A673 (cell line): ENCODE measurements at regions not wholly inside any gene's neighbourhood (a gene's known extent, or its start where the extent isn't known, plus 50 kb on each side); places are given as distances from the start of the nearest gene placed in this dataset.

ENCODE experiments used
- BruUV-seq: library from RNA; stranded (reverse); fragments of 400-500 nt; replicated peaks from 2 replicates; lab custom pipeline; 2021; lab: Mats Ljungman, UMichigan
- CTCF ChIA-PET: fragments of 300-600 bp; sonication (Branson Sonifier 250); formaldehyde crosslinking; loops from one replicate; lab custom pipeline; 2022; ENCODE audit warnings: antibody characterized with exemption; lab: Charles Lee
- POLR2A ChIA-PET: fragments of 300-600 bp; sonication (Branson Sonifier 250); formaldehyde crosslinking; loops from one replicate; lab custom pipeline; 2022; ENCODE audit warnings: antibody characterized with exemption; ENCODE audit not compliant: low non-redundant PET; lab: Charles Lee
- DNase-seq: peaks from one replicate; pipeline ENCODE4 v3.0.0-alpha.2; 2015; ENCODE audit warnings: low spot score
- H3K27ac ChIP-seq: fragments of 200-600 bp; sonication (generic); 2 replicates; pipeline ENCODE4 v1.5.1; 2016; ENCODE audit warnings: mixed run types, low read depth, mild to moderate bottlenecking, mixed read lengths, antibody characterized with exemption, low read length; ENCODE audit not compliant: poor library complexity, severe bottlenecking
- H3K27me3 ChIP-seq: fragments of 200-600 bp; sonication (generic); replicated peaks from 2 replicates; pipeline ENCODE4 v1.6.1; 2017; ENCODE audit warnings: mixed run types, low read depth, mild to moderate bottlenecking, mixed read lengths, antibody characterized with exemption, low read length; ENCODE audit not compliant: insufficient read depth, poor library complexity
- H3K36me3 ChIP-seq: fragments of 200-600 bp; sonication (generic); 2 replicates; pipeline ENCODE4 v1.6.1; 2016; ENCODE audit warnings: mixed run types, mild to moderate bottlenecking, mixed read lengths, antibody characterized with exemption, low read length; ENCODE audit not compliant: insufficient read depth, poor library complexity, severe bottlenecking
- H3K4me1 ChIP-seq: fragments of 200-600 bp; sonication (generic); 2 replicates; pipeline ENCODE4 v1.6.1; 2017; ENCODE audit warnings: mixed run types, mild to moderate bottlenecking, mixed read lengths, antibody characterized with exemption, low read length; ENCODE audit not compliant: insufficient read depth, poor library complexity, severe bottlenecking
- H3K4me3 ChIP-seq: fragments of 200-600 bp; sonication (generic); 2 replicates; pipeline ENCODE4 v1.5.1; 2016; ENCODE audit warnings: low read depth, mixed run types, mild to moderate bottlenecking, mixed read lengths, low read length; ENCODE audit not compliant: poor library complexity, severe bottlenecking
- H3K9me3 ChIP-seq: fragments of 200-600 bp; sonication (generic); 2 replicates; pipeline ENCODE4 v1.6.1; 2016; ENCODE audit warnings: mixed run types, low read depth, mild to moderate bottlenecking, mixed read lengths, antibody characterized with exemption, low read length; ENCODE audit not compliant: poor library complexity, severe bottlenecking
- EZH2 ChIP-seq: fragments of 200-600 bp; sonication (generic); IDR thresholded peaks from 2 replicates; pipeline ENCODE4 v1.6.1; 2017; ENCODE audit warnings: borderline replicate concordance, low read depth, mild to moderate bottlenecking, mixed read lengths, antibody characterized with exemption, low read length; ENCODE audit not compliant: poor library complexity, severe bottlenecking
- intact Hi-C: fragments of 100-400 bp; cut with micrococcal nuclease; formaldehyde crosslinking; loops from one replicate; pipeline ENCODE4 v1.10.0; 2022; ENCODE audit not compliant: unreplicated experiment
- TF ChIP-seq, protein P1 (sequence below): fragments of 300-800, 200-600 bp; sonication (generic); conservative IDR thresholded peaks from 2 replicates; pipeline ENCODE4 v1.5.1; 2017; ENCODE audit warnings: low read depth, mild to moderate bottlenecking, antibody characterized with exemption, low read length, moderate library complexity, mixed read lengths

GRCh38 chr21:30979054-30979453 lies 59.2 kb downstream of the KRTAP19-8 start:
- H3K4me1 ChIP-seq, result peaks cover 10% of the 10 kb centered on the region
- H3K9me3 ChIP-seq, result peaks cover 4% of the 10 kb centered on the region
- H3K27me3 ChIP-seq, result no peaks in the 10 kb centered on the region
- CTCF ChIA-PET, result no interaction called here
- no peak for TF ChIP-seq EZH2
- TF ChIP-seq, protein P1, sequence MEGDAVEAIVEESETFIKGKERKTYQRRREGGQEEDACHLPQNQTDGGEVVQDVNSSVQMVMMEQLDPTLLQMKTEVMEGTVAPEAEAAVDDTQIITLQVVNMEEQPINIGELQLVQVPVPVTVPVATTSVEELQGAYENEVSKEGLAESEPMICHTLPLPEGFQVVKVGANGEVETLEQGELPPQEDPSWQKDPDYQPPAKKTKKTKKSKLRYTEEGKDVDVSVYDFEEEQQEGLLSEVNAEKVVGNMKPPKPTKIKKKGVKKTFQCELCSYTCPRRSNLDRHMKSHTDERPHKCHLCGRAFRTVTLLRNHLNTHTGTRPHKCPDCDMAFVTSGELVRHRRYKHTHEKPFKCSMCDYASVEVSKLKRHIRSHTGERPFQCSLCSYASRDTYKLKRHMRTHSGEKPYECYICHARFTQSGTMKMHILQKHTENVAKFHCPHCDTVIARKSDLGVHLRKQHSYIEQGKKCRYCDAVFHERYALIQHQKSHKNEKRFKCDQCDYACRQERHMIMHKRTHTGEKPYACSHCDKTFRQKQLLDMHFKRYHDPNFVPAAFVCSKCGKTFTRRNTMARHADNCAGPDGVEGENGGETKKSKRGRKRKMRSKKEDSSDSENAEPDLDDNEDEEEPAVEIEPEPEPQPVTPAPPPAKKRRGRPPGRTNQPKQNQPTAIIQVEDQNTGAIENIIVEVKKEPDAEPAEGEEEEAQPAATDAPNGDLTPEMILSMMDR, result no peak
- POLR2A ChIA-PET, result no interaction called here
- H3K27ac ChIP-seq, result no peak overlapping the region
- no peak for DNase-seq
- H3K36me3 ChIP-seq, result no peaks in the 10 kb centered on the region
- no peak overlapping the region for H3K4me3 ChIP-seq
- intact Hi-C loops, result no loop called here
- no TSS peak for BruUV-seq

GRCh38 chr21:30964283-30964682 lies 74.0 kb downstream of the KRTAP19-8 start:
- BruUV-seq, result no TSS peak

GRCh38 chr21:30963502-30963901 lies 74.8 kb downstream of the KRTAP19-8 start:
- CTCF ChIA-PET, result no interaction called here

More at GRCh38 chr21:30964283-30964682, 74.0 kb downstream of the KRTAP19-8 start:
- no peak for TF ChIP-seq EZH2
- TF ChIP-seq, protein P1, result no peak
- Histone ChIP-seq H3K36me3 (no peaks in the 10 kb centered on the region), H3K4me1 (no peaks in the 10 kb centered on the region), H3K4me3 (no peak overlapping the region), H3K9me3 (no peaks in the 10 kb centered on the region), H3K27me3 (no peaks in the 10 kb centered on the region), H3K27ac (no peak overlapping the region)
- intact Hi-C loops, result no loop called here
- ChIA-PET CTCF (no interaction called here), POLR2A (no interaction called here)
- DNase-seq, result no peak

More at GRCh38 chr21:30963502-30963901, 74.8 kb downstream of the KRTAP19-8 start:
- no peak for DNase-seq
- Histone ChIP-seq H3K4me3 (no peak overlapping the region), H3K9me3 (no peaks in the 10 kb centered on the region), H3K4me1 (no peaks in the 10 kb centered on the region), H3K36me3 (no peaks in the 10 kb centered on the region), H3K27ac (no peak overlapping the region), H3K27me3 (no peaks in the 10 kb centered on the region)
- POLR2A ChIA-PET, result no interaction called here
- TF ChIP-seq, protein P1, result no peak
- no peak for TF ChIP-seq EZH2
- intact Hi-C loops, result no loop called here
- no TSS peak for BruUV-seq
